WI38 (cell line): ENCODE measurements at regions not wholly inside any gene's neighbourhood (a gene's known extent, or its start where the extent isn't known, plus 50 kb on each side); places are given as distances from the start of the nearest gene placed in this dataset.

ENCODE experiments used
- H3K4me3 ChIP-seq: 2 replicates; pipeline ENCODE4 v1.5.1; 2011; ENCODE audit warnings: low read depth, mild to moderate bottlenecking, control low read depth, low read length
- CTCF ChIP-seq: IDR thresholded peaks from 2 replicates; pipeline ENCODE4 v1.5.1; 2012; ENCODE audit warnings: low read depth, mild to moderate bottlenecking, control low read depth, low read length

GRCh38 chr3:182349951-182350517, 443.3 kb upstream of the ATP11B start:
- TF ChIP-seq CTCF = no peak
- H3K4me3 ChIP-seq = no peak overlapping the region

GRCh38 chr3:182357928-182358327, 435.4 kb upstream of the ATP11B start:
- no peak overlapping the region for H3K4me3 ChIP-seq
- TF ChIP-seq CTCF = no peak

- no peak for TF ChIP-seq CTCF
- H3K4me3 ChIP-seq = no peak overlapping the region
These were observed 429.0 kb upstream of the ATP11B start for GRCh38 chr3:182364323-182364722.

- TF ChIP-seq CTCF = no peak
- no peak overlapping the region for H3K4me3 ChIP-seq
These were observed 428.3 kb upstream of the ATP11B start for GRCh38 chr3:182364723-182365650.

GRCh38 chr3:182366746-182367145, 426.6 kb upstream of the ATP11B start:
- H3K4me3 ChIP-seq = no peak overlapping the region
- TF ChIP-seq CTCF = no peak

GRCh38 chr3:182369861-182370260, 423.4 kb upstream of the ATP11B start:
- H3K4me3 ChIP-seq = no peak overlapping the region

More at GRCh38 chr3:182369861-182370260, 423.4 kb upstream of the ATP11B start:
- no peak for TF ChIP-seq CTCF
